ENCODE measurements at regions not wholly inside any gene's neighbourhood (a gene's known extent, or its start where the extent isn't known, plus 50 kb on each side); places are given as distances from the start of the nearest gene placed in this dataset.

DNA sequence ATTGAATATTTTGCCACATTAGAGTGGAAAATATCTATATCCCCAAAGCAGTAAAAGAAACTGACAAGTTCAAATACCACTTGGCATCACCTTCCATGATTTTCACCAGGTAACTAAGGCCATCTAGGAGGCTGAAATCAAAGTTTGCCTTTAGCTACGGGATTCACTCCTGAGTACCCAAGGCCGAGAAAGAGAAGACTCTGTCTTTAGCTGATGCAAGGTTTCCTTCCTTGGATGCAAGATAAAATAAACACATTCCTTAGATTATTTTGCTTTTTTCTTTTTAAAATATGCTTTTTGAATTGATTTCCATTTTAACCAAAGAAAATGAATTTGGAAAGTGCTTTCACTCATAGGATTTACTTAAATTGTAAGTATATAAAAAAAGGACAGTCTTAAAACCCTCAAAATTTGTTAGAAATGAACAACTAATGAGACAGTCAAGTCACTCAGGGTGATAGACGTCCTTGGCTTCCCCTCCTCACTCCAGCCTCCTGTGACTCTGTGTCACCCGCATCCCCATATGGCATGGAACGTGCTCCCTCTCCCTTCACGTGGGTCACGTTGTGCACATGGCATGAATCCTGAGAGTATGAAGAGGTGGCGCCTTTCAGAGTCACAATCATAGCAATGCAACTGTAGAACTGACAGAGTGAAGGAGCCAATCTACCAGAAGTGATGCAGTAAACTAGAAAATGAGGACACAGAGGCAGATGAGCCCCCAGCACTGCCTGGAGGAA lies 148.4 kb downstream of the RTP4 start:
- TF ChIP-seq CTCF (IDR thresholded peaks at IDR 0.05; ENCODE audit: insufficient read depth, low read length), result no peak
- no peak for TF ChIP-seq REST (IDR thresholded peaks at IDR 0.05; ENCODE audit: insufficient replicate concordance, low read depth)

Measured in HL-60 (cell line).